ENCODE measurements at regions not wholly inside any gene's neighbourhood (a gene's known extent, or its start where the extent isn't known, plus 50 kb on each side); places are given as distances from the start of the nearest gene placed in this dataset.

DNA sequence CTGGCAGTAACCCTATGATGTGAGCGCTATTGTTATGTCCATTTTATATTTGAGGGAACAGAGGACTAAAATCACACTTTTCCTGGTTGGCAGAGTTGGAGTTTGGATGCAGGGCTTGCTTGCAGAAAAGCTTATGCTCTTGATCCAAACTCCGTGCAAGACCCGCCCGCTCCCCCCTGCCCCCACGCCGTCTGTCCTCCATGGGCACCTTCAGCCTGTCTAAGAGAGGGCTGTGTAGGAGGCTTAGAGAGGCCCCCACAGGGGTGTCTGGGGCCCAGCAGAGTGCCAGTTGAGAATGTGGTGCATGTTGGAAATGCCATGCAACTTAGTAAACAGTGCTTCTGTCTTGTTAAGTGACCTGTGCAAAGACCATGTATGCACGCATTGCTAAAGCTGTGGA is 170.5 kb upstream of the NPY start:
- FAIRE-seq: no peak
- intact Hi-C loops (cut with micrococcal nuclease): no loop called here

More for the DNA sequence above, 170.5 kb upstream of the NPY start:
- Histone ChIP-seq H3K27ac (ENCODE audit: insufficient read depth, low read depth, low read length) (no peak overlapping the region), H3K9me3 (replicated peaks; ENCODE audit: control insufficient read depth, insufficient read depth, low read length) (peaks cover 2% of the 10 kb centered on the region), H3K36me3 (ENCODE audit: control insufficient read depth in 2 of 2, extremely low read depth in 1 of 2, insufficient read depth in 2 of 2, low read length in 2 of 2) (no peaks in the 10 kb centered on the region), H4K20me1 (replicated peaks; ENCODE audit: control insufficient read depth, extremely low read depth, insufficient read depth, low read length) (no peaks in the 10 kb centered on the region), H3K4me1 (ENCODE audit: control insufficient read depth, extremely low read depth, insufficient read depth, low read length) (no peaks in the 10 kb centered on the region), H3K9ac (replicated peaks; ENCODE audit: extremely low read depth, insufficient read depth, low read length) (no peak overlapping the region), H3K27me3 (ENCODE audit: control insufficient read depth in 2 of 2, insufficient read depth in 2 of 2, low read length in 2 of 2) (no peaks in the 10 kb centered on the region), H3K4me3 (replicated peaks in 1 of 3; ENCODE audit: insufficient read depth in 1 of 3, low read depth in 1 of 3, low read length in 3 of 3) (no peak overlapping the region), H2AFZ (ENCODE audit: low read depth, low read length) (no peak overlapping the region), H3K79me2 (ENCODE audit: control insufficient read depth, insufficient read depth, low read length) (no peaks in the 10 kb centered on the region), H3K9me1 (replicated peaks; ENCODE audit: control insufficient read depth, extremely low read depth, insufficient read depth, low read length) (no peaks in the 10 kb centered on the region), H3K4me2 (ENCODE audit: insufficient read depth, low read length) (no peak overlapping the region)
- DNase-seq (ENCODE audit: low read depth, low spot score): no peak
- no peak for TF ChIP-seq GATA2 (IDR thresholded peaks at IDR 0.05; ENCODE audit: insufficient read depth, insufficient read length, low read depth, low read length)
- TF ChIP-seq EZH2 (IDR thresholded peaks at IDR 0.05; ENCODE audit: borderline replicate concordance, low read depth, low read length, severe bottlenecking): no peak
- TF ChIP-seq, protein P1, sequence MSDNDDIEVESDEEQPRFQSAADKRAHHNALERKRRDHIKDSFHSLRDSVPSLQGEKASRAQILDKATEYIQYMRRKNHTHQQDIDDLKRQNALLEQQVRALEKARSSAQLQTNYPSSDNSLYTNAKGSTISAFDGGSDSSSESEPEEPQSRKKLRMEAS (IDR thresholded peaks at IDR 0.05; ENCODE audit: insufficient read depth, insufficient read length): no peak
- no peak for TF ChIP-seq POLR2A (IDR thresholded peaks at IDR 0.05; ENCODE audit: low read depth, low read length)
- TF ChIP-seq FOS (IDR thresholded peaks at IDR 0.05; ENCODE audit: borderline replicate concordance, insufficient read depth, low read length): no peak
- no peak for TF ChIP-seq POLR2AphosphoS5 (IDR thresholded peaks at IDR 0.05; ENCODE audit: insufficient read depth, low read depth, low read length)
- TF ChIP-seq JUN (IDR thresholded peaks at IDR 0.05; ENCODE audit: borderline replicate concordance, insufficient read depth, insufficient read length, low read depth): no peak
- TF ChIP-seq, protein P2, sequence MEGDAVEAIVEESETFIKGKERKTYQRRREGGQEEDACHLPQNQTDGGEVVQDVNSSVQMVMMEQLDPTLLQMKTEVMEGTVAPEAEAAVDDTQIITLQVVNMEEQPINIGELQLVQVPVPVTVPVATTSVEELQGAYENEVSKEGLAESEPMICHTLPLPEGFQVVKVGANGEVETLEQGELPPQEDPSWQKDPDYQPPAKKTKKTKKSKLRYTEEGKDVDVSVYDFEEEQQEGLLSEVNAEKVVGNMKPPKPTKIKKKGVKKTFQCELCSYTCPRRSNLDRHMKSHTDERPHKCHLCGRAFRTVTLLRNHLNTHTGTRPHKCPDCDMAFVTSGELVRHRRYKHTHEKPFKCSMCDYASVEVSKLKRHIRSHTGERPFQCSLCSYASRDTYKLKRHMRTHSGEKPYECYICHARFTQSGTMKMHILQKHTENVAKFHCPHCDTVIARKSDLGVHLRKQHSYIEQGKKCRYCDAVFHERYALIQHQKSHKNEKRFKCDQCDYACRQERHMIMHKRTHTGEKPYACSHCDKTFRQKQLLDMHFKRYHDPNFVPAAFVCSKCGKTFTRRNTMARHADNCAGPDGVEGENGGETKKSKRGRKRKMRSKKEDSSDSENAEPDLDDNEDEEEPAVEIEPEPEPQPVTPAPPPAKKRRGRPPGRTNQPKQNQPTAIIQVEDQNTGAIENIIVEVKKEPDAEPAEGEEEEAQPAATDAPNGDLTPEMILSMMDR (IDR thresholded peaks at IDR 0.05; ENCODE audit: extremely low read depth in 1 of 2, insufficient read depth in 1 of 2, low read depth in 1 of 2, low read length in 2 of 2): no peak
- no peak for TF ChIP-seq MYC (IDR thresholded peaks at IDR 0.05; ENCODE audit: low read depth, low read length)
- ChIA-PET POLR2A (no interaction called here), CTCF (no interaction called here)
- dilution Hi-C loops (cut with MboI; ENCODE audit: extremely low pct_ligation_motif_present, low sequenced_read_pairs): no loop called here
- no TSS peak for BruUV-seq (replicated peaks)

Data from endothelial cell of umbilical vein (primary cell).